ENCODE measurements at regions not wholly inside any gene's neighbourhood (a gene's known extent, or its start where the extent isn't known, plus 50 kb on each side); places are given as distances from the start of the nearest gene placed in this dataset.
"Not testable (repeated sequence)": the region's sequence is repeated elsewhere in the genome, so short reads cannot be mapped to it uniquely, and the experiment has no call there.

DNA sequence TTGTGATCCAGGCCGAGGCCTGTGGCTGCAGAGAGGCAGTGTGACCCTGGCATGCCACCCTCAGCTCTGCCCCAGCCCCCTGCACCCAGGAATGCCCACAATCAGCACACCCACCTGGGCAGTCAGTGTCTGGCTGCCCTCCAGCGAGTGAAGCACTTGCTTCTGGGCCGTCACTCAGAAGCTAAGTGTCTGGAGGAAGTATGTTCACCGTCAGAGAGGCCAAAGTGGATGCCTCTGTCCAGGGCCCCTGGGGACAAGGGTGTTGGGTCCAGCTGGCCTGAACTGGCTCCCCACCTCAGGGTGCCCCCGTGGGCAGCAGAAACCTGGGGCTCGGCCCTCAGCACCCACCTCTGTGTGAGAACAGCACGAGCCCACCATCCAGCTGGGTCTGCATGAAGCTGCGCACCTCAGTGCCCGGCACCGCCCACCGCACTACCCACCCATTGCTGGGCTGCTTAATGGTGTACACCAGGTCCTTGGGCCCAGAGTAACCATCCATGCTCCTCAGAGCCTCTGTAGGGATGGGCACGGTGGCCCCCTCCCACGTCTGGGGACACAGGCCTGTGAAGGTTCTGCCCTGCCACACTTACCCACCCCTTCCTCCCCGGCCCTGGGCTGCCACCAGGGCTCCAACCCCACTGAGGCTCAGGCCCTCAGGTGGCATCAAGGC is 124.3 kb upstream of the ZSCAN2 start:
- H3K4me2 ChIP-seq (ENCODE audit: low read depth, low read length, poor library complexity, severe bottlenecking); H3K79me2 ChIP-seq (ENCODE audit: low read length); H3K9me3 ChIP-seq (ENCODE audit: low read length); H3K4me1 ChIP-seq (ENCODE audit: low read length); H3K27ac ChIP-seq (ENCODE audit: low read length); H3K4me3 ChIP-seq (ENCODE audit: low read length); H3K9ac ChIP-seq (ENCODE audit: low read length); H4K20me1 ChIP-seq (ENCODE audit: insufficient read depth, low read depth, low read length); H3K9me2 ChIP-seq (replicated peaks; ENCODE audit: insufficient read depth, low read length); H3K36me3 ChIP-seq (ENCODE audit: insufficient read depth, low read length); H2AFZ ChIP-seq (ENCODE audit: low read length); DNase-seq; H3K27me3 ChIP-seq (ENCODE audit: low read length): not testable (repeated sequence)

DNA sequence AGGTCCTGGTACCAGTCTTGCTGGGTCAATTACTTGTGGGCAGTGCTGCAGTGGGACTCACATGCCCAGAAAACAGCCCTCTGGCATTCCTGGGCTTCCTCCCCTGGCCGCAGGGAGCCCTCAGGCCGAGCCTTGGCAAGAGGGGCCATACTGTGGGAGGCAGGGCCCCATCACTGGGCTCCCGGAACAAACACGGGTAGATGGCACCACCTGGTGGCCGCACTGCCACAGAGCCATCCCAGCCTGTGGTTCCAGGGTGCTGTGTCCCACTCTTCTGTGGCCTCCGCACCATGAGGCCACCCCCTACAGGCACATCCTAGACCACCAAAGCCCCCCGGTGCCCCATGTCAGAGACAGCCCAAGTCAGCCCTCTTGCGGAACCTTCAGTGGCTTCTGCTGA is 123.3 kb upstream of the ZSCAN2 start:
- H3K27me3 ChIP-seq (ENCODE audit: low read length); DNase-seq; H3K36me3 ChIP-seq (ENCODE audit: insufficient read depth, low read length); H4K20me1 ChIP-seq (ENCODE audit: insufficient read depth, low read depth, low read length); H3K4me1 ChIP-seq (ENCODE audit: low read length); H2AFZ ChIP-seq (ENCODE audit: low read length); H3K27ac ChIP-seq (ENCODE audit: low read length); H3K4me3 ChIP-seq (ENCODE audit: low read length); H3K9me2 ChIP-seq (replicated peaks; ENCODE audit: insufficient read depth, low read length); H3K9me3 ChIP-seq (ENCODE audit: low read length); H3K79me2 ChIP-seq (ENCODE audit: low read length); H3K4me2 ChIP-seq (ENCODE audit: low read depth, low read length, poor library complexity, severe bottlenecking); H3K9ac ChIP-seq (ENCODE audit: low read length): not testable (repeated sequence)

DNA sequence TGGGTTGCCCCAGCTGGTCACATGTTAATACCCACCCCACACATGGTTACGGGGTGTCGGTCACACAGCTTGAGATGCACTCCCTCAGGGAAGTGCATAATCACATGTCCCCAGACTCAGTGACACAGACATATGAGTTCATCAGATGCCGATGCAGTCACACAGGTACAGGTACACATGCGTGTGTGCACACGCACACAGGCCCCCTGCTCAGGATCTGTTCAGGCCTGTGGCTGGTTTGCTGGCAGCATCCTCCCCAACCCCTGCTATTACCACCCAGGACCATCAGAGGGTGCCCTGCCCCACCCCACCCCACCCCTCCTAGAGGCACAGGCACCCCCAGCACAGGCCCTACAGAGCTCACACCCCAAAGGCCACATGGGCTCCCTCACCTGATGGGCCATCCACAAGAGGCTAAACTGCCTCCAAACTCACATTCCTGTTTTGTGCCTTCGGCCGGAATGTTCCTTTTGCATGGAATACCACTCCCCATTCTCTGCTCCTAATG is 120.6 kb upstream of the ZSCAN2 start:
- not testable (repeated sequence) for H3K4me1 ChIP-seq (ENCODE audit: low read length); H3K27ac ChIP-seq (ENCODE audit: low read length); DNase-seq; H2AFZ ChIP-seq (ENCODE audit: low read length); H3K36me3 ChIP-seq (ENCODE audit: insufficient read depth, low read length); H3K79me2 ChIP-seq (ENCODE audit: low read length); H4K20me1 ChIP-seq (ENCODE audit: insufficient read depth, low read depth, low read length); H3K9ac ChIP-seq (ENCODE audit: low read length); H3K4me2 ChIP-seq (ENCODE audit: low read depth, low read length, poor library complexity, severe bottlenecking); H3K27me3 ChIP-seq (ENCODE audit: low read length); H3K9me2 ChIP-seq (replicated peaks; ENCODE audit: insufficient read depth, low read length); H3K4me3 ChIP-seq (ENCODE audit: low read length); H3K9me3 ChIP-seq (ENCODE audit: low read length)

DNA sequence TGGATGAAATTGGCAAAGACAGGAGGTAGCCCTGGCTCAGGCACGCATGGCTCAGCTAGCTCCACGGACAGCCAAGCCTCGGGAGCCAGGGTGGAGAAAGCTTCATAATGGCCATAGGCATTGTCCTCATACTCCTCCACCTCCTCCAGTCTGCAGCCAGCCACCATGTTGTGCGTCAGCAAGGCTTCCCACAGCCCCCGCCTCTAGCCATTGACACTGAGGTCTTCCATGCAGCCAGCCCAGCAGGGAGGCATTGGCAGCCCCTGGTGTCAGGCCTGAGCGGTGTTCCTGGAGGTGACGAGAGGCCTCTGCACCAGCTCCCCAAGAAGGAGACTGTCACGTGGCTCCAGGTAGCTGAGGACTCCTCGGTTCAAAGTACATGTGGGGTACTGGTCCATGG is 117.0 kb upstream of the ZSCAN2 start:
- not testable (repeated sequence) for H3K9me3 ChIP-seq (ENCODE audit: low read length); H3K4me1 ChIP-seq (ENCODE audit: low read length); H3K9me2 ChIP-seq (replicated peaks; ENCODE audit: insufficient read depth, low read length); H2AFZ ChIP-seq (ENCODE audit: low read length); DNase-seq; H4K20me1 ChIP-seq (ENCODE audit: insufficient read depth, low read depth, low read length); H3K79me2 ChIP-seq (ENCODE audit: low read length); H3K27me3 ChIP-seq (ENCODE audit: low read length); H3K4me2 ChIP-seq (ENCODE audit: low read depth, low read length, poor library complexity, severe bottlenecking); H3K27ac ChIP-seq (ENCODE audit: low read length); H3K9ac ChIP-seq (ENCODE audit: low read length); H3K36me3 ChIP-seq (ENCODE audit: insufficient read depth, low read length); H3K4me3 ChIP-seq (ENCODE audit: low read length)

DNA sequence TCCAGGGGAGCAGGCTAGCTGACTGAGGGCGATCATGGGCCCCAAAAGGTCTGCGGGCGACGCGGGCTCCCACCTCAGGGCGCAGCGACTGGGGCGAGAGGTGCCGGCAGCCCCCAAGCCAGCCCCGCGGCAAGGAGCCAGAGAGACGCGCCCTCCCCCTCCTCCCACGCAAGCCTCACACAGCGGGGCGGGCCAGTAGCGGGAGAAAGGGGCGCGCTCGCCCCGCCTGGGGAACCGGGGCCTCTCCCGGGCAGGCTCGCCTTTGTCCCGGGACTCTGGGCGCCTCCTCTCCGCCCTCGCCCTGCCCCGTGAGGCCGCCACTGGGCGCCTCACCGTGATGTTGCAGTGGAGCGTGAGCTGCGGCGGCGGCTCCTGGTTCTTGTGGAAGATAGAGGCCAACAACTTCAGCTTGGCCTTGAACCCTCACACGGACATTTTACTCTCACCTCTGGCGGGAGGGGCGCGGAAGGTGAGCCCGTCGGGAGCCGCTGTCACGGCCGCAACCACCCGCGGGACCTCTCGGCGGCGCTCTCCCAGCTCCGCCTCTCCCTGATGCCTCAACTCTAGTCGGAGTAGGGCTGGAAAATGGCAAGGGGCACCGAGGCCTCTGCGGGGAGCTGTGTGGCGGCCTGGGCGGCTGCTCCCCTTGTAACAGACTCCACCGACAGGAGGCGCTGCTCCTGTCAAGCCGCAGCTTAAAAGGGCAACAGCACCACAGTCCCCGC is 100.5 kb upstream of the ZSCAN2 start:
- H3K4me1 ChIP-seq (ENCODE audit: low read length); H2AFZ ChIP-seq (ENCODE audit: low read length); H3K4me2 ChIP-seq (ENCODE audit: low read depth, low read length, poor library complexity, severe bottlenecking); H3K9me3 ChIP-seq (ENCODE audit: low read length); H3K9me2 ChIP-seq (replicated peaks; ENCODE audit: insufficient read depth, low read length); H3K27me3 ChIP-seq (ENCODE audit: low read length); H3K4me3 ChIP-seq (ENCODE audit: low read length); DNase-seq; H3K36me3 ChIP-seq (ENCODE audit: insufficient read depth, low read length); H3K27ac ChIP-seq (ENCODE audit: low read length); H3K79me2 ChIP-seq (ENCODE audit: low read length); H4K20me1 ChIP-seq (ENCODE audit: insufficient read depth, low read depth, low read length); H3K9ac ChIP-seq (ENCODE audit: low read length): not testable (repeated sequence)

DNA sequence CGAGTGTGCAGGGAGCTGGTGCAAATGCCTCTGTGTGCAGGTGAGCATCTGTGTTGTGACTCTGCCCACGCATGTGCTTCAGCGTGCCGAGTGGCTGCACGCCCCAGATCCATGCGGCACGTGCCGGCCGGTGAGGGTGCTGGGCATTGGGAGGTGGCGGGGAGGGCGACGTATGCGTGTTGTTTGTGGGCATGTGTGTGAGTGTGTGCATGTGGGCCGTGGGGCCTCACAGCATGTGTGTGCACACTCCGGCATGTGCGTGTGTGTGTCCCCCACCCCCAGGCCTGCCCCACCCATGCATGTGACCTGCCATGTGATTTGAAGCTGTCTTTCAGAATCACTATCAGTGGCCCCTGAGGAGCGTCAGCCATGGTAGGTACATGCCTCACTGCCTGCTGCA is 97.7 kb upstream of the ZSCAN2 start:
- H3K4me3 ChIP-seq (ENCODE audit: low read length); H3K27me3 ChIP-seq (ENCODE audit: low read length); H3K27ac ChIP-seq (ENCODE audit: low read length); H3K9me2 ChIP-seq (replicated peaks; ENCODE audit: insufficient read depth, low read length); H3K4me2 ChIP-seq (ENCODE audit: low read depth, low read length, poor library complexity, severe bottlenecking); H4K20me1 ChIP-seq (ENCODE audit: insufficient read depth, low read depth, low read length); H3K9me3 ChIP-seq (ENCODE audit: low read length); H3K4me1 ChIP-seq (ENCODE audit: low read length); DNase-seq; H3K79me2 ChIP-seq (ENCODE audit: low read length); H2AFZ ChIP-seq (ENCODE audit: low read length); H3K36me3 ChIP-seq (ENCODE audit: insufficient read depth, low read length); H3K9ac ChIP-seq (ENCODE audit: low read length): not testable (repeated sequence)

DNA sequence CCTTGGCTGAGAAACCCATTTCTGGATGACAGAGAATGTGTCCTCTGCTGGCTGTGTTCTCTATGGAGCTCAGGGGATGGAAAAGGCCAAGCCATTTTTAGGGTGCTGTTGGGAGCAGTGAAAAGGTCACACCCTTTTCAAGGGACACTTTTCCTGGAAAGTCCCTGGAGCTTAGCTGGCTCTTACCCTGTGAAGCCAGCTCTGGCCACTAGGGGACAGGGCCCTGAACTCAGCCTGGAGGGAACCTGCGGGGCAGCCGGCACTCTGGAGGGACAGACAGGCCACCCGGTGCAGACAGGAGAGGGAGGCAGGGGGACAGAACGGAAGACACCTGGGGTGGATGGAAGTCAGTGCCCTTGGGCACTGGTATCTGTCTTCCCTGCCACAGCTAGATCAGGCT is 95.3 kb upstream of the ZSCAN2 start:
- not testable (repeated sequence) for H3K79me2 ChIP-seq (ENCODE audit: low read length); H3K27me3 ChIP-seq (ENCODE audit: low read length); H3K4me1 ChIP-seq (ENCODE audit: low read length); H3K4me3 ChIP-seq (ENCODE audit: low read length); H3K9ac ChIP-seq (ENCODE audit: low read length); H4K20me1 ChIP-seq (ENCODE audit: insufficient read depth, low read depth, low read length); H3K9me3 ChIP-seq (ENCODE audit: low read length); DNase-seq; H3K9me2 ChIP-seq (replicated peaks; ENCODE audit: insufficient read depth, low read length); H3K27ac ChIP-seq (ENCODE audit: low read length); H2AFZ ChIP-seq (ENCODE audit: low read length); H3K4me2 ChIP-seq (ENCODE audit: low read depth, low read length, poor library complexity, severe bottlenecking); H3K36me3 ChIP-seq (ENCODE audit: insufficient read depth, low read length)

DNA sequence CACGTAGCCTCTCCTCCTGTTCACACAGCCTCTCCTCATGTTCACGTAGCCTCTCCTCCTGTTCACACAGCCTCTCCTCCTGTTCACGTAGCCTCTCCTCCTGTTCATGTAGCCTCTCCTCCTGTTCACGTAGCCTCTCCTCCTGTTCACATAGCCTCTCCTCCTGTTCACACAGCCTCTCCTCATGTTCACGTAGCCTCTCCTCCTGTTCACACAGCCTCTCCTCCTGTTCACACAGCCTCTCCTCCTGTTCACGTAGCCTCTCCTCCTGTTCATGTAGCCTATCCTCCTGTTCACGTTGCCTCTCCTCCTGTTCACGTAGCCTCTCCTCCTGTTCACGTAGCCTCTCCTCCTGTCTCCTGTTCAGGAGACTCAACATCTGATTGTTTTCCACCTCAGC is 88.5 kb upstream of the ZSCAN2 start:
- H3K4me1 ChIP-seq (ENCODE audit: low read length); DNase-seq; H2AFZ ChIP-seq (ENCODE audit: low read length); H3K9ac ChIP-seq (ENCODE audit: low read length); H3K4me3 ChIP-seq (ENCODE audit: low read length); H3K27ac ChIP-seq (ENCODE audit: low read length); H3K4me2 ChIP-seq (ENCODE audit: low read depth, low read length, poor library complexity, severe bottlenecking); H3K36me3 ChIP-seq (ENCODE audit: insufficient read depth, low read length); H4K20me1 ChIP-seq (ENCODE audit: insufficient read depth, low read depth, low read length); H3K9me2 ChIP-seq (replicated peaks; ENCODE audit: insufficient read depth, low read length); H3K79me2 ChIP-seq (ENCODE audit: low read length); H3K9me3 ChIP-seq (ENCODE audit: low read length); H3K27me3 ChIP-seq (ENCODE audit: low read length): not testable (repeated sequence)

Measured in Karpas-422 (cell line).